ENCODE measurements at regions not wholly inside any gene's neighbourhood (a gene's known extent, or its start where the extent isn't known, plus 50 kb on each side); places are given as distances from the start of the nearest gene placed in this dataset.

GRCh38 chr21:19266636-19267035 lies 863.1 kb upstream of the TMPRSS15 start:
- TF ChIP-seq CTCF (IDR thresholded peaks at IDR 0.05) (no peak), TCF7L2 (IDR thresholded peaks at IDR 0.05; ENCODE audit: low read depth, low read length) (no peak), SIN3A (IDR thresholded peaks at IDR 0.05; ENCODE audit: borderline replicate concordance, insufficient read depth, low read depth, low read length) (no peak), REST (IDR thresholded peaks at IDR 0.05; ENCODE audit: insufficient read depth in 1 of 2, low read depth in 2 of 2, low read length in 1 of 2) (no peak)
